Vagina (tissue), 2 donors: ENCODE measurements at regions not wholly inside any gene's neighbourhood (a gene's known extent, or its start where the extent isn't known, plus 50 kb on each side); places are given as distances from the start of the nearest gene placed in this dataset.

Experiments used
- DNase-seq, 2 donors: peaks; one replicate each; pipeline ENCODE4 v3.0.0-alpha.2; 2017; ENCODE audit errors: extremely low spot score in 2 of 2
- H3K27ac ChIP-seq: fragments of 200-600 bp; sonication (generic); one replicate; pipeline ENCODE4 v1.5.1; 2019
- H3K27me3 ChIP-seq: fragments of 200-600 bp; sonication (generic); one replicate; pipeline ENCODE4 v1.5.1; 2019
- H3K36me3 ChIP-seq, 2 donors: fragments of 200-600 bp; sonication (generic); one replicate each; pipeline ENCODE4 v1.5.1; 2017 to 2019
- H3K4me1 ChIP-seq: fragments of 200-600 bp; sonication (generic); one replicate; pipeline ENCODE4 v1.5.1; 2019
- H3K4me3 ChIP-seq, 2 donors: fragments of 200-600 bp; sonication (generic); 1 replicate in 1 of 2; 2 replicates in 1 of 2; pipeline ENCODE4 v1.5.1; 2016 to 2019
- H3K9me3 ChIP-seq: fragments of 200-600 bp; sonication (generic); one replicate; pipeline ENCODE4 v1.5.1; 2019
- CTCF ChIP-seq, 3 experiments: fragments of 450-650 bp in 2 of 3; fragments of 200-600 bp in 1 of 3; sonication (generic) in 1 of 3; IDR thresholded peaks; one replicate each; pipeline ENCODE4 v1.5.1; 2017 to 2019; ENCODE audit warnings: antibody characterized with exemption in 3 of 3, mild to moderate bottlenecking in 2 of 3, moderate library complexity in 2 of 3
- POLR2A ChIP-seq, 2 donors: fragments of 450-650 bp; IDR thresholded peaks; one replicate each; pipeline ENCODE4 v1.6.1; 2017; ENCODE audit warnings: antibody characterized with exemption in 2 of 2, mild to moderate bottlenecking in 2 of 2, moderate library complexity in 2 of 2
- POLR2AphosphoS5 ChIP-seq, 2 donors: sonication (generic); formaldehyde crosslinking; IDR thresholded peaks; one replicate each; pipeline ENCODE4 v1.9.0; 2017; ENCODE audit warnings: antibody characterized with exemption in 2 of 2, mild to moderate bottlenecking in 2 of 2, low read depth in 1 of 2; ENCODE audit not compliant: insufficient read depth in 1 of 2
- intact Hi-C: fragments of 100-400 bp; cut with DNase I; formaldehyde crosslinking; loops from one replicate; pipeline ENCODE4 v1.15.1; 2023

GRCh38 chr9:73667749-73668148 is 516.1 kb downstream of the ANXA1 start:
- H3K27ac ChIP-seq, result no peak overlapping the region
- DNase-seq, result no peak
- no peaks in the 10 kb centered on the region for H3K36me3 ChIP-seq
- H3K27me3 ChIP-seq, result no peaks in the 10 kb centered on the region
- H3K9me3 ChIP-seq, result no peaks in the 10 kb centered on the region
- no peaks in the 10 kb centered on the region for H3K4me1 ChIP-seq
- intact Hi-C loops, result no loop called here
- H3K4me3 ChIP-seq, result no peak overlapping the region
- TF ChIP-seq CTCF (IDR thresholded peaks at IDR 0.05), result no peak
- TF ChIP-seq POLR2AphosphoS5 (IDR thresholded peaks at IDR 0.05; ENCODE audit: insufficient read depth in 1 of 2, low read depth in 1 of 2), result no peak
- no peak for TF ChIP-seq POLR2A (IDR thresholded peaks at IDR 0.05)

- no peak for DNase-seq
- Histone ChIP-seq H3K4me3 (no peak overlapping the region), H3K27me3 (no peaks in the 10 kb centered on the region), H3K36me3 (no peaks in the 10 kb centered on the region), H3K9me3 (no peaks in the 10 kb centered on the region), H3K4me1 (no peaks in the 10 kb centered on the region), H3K27ac (no peak overlapping the region)
- intact Hi-C loops, result no loop called here
- TF ChIP-seq CTCF (IDR thresholded peaks at IDR 0.05), result no peak
- TF ChIP-seq POLR2A (IDR thresholded peaks at IDR 0.05), result no peak
- no peak for TF ChIP-seq POLR2AphosphoS5 (IDR thresholded peaks at IDR 0.05; ENCODE audit: insufficient read depth in 1 of 2, low read depth in 1 of 2)
Observed at GRCh38 chr9:73680831-73681230, 529.2 kb downstream of the ANXA1 start.

GRCh38 chr9:73682789-73683188 is 531.1 kb downstream of the ANXA1 start:
- intact Hi-C loops, result no loop called here
- TF ChIP-seq CTCF (IDR thresholded peaks at IDR 0.05) (no peak), POLR2AphosphoS5 (IDR thresholded peaks at IDR 0.05; ENCODE audit: insufficient read depth in 1 of 2, low read depth in 1 of 2) (no peak), POLR2A (IDR thresholded peaks at IDR 0.05) (no peak)
- H3K27ac ChIP-seq, result no peak overlapping the region

GRCh38 chr9:73683862-73684591 is 532.4 kb downstream of the ANXA1 start:
- H3K4me1 ChIP-seq, result no peaks in the 10 kb centered on the region
- no peak overlapping the region for H3K4me3 ChIP-seq
- no peak overlapping the region for H3K27ac ChIP-seq
- intact Hi-C loops, result no loop called here
- no peak for TF ChIP-seq POLR2A (IDR thresholded peaks at IDR 0.05)
- TF ChIP-seq CTCF (IDR thresholded peaks at IDR 0.05), result no peak
- TF ChIP-seq POLR2AphosphoS5 (IDR thresholded peaks at IDR 0.05; ENCODE audit: insufficient read depth in 1 of 2, low read depth in 1 of 2), result no peak
- H3K9me3 ChIP-seq, result no peaks in the 10 kb centered on the region
- DNase-seq, result no peak
- no peaks in the 10 kb centered on the region for H3K27me3 ChIP-seq
- no peaks in the 10 kb centered on the region for H3K36me3 ChIP-seq

More at GRCh38 chr9:73682789-73683188, 531.1 kb downstream of the ANXA1 start:
- no peak for DNase-seq
- Histone ChIP-seq H3K4me1 (no peaks in the 10 kb centered on the region), H3K4me3 (no peak overlapping the region), H3K27me3 (no peaks in the 10 kb centered on the region), H3K9me3 (no peaks in the 10 kb centered on the region), H3K36me3 (no peaks in the 10 kb centered on the region)

- DNase-seq, result no peak
- Histone ChIP-seq H3K36me3 (no peaks in the 10 kb centered on the region), H3K9me3 (no peaks in the 10 kb centered on the region), H3K27me3 (no peaks in the 10 kb centered on the region), H3K27ac (no peak overlapping the region), H3K4me1 (no peaks in the 10 kb centered on the region), H3K4me3 (no peak overlapping the region)
- intact Hi-C loops, result no loop called here
- no peak for TF ChIP-seq POLR2AphosphoS5 (IDR thresholded peaks at IDR 0.05; ENCODE audit: insufficient read depth in 1 of 2, low read depth in 1 of 2)
- TF ChIP-seq POLR2A (IDR thresholded peaks at IDR 0.05), result no peak
Observed at GRCh38 chr9:73684601-73685000, 532.9 kb downstream of the ANXA1 start.
